Right atrium auricular region (tissue), 2 donors: ENCODE measurements at regions not wholly inside any gene's neighbourhood (a gene's known extent, or its start where the extent isn't known, plus 50 kb on each side); places are given as distances from the start of the nearest gene placed in this dataset.

ENCODE experiments used
- DNase-seq: peaks from one replicate; pipeline ENCODE4 v3.0.0-alpha.2; 2019; ENCODE audit warnings: low spot score
- H3K27ac ChIP-seq, 2 donors: fragments of 200-600 bp; sonication (generic); 1 replicate in 1 of 2; 2 replicates in 1 of 2; pipeline ENCODE4 v1.5.1; 2016 to 2019
- H3K27me3 ChIP-seq, 2 donors: fragments of 200-600 bp; sonication (generic); one replicate each; pipeline versions ENCODE4 v1.5.1 to v1.6.0; 2017 to 2019
- H3K36me3 ChIP-seq: fragments of 200-600 bp; sonication (generic); one replicate; pipeline ENCODE4 v1.5.1; 2016
- H3K4me1 ChIP-seq, 2 donors: fragments of 200-600 bp; sonication (generic); one replicate each; pipeline versions ENCODE4 v1.5.1 to v1.6.0; 2017 to 2019
- H3K4me3 ChIP-seq, 2 donors: fragments of 200-600 bp; sonication (generic); 1 replicate in 1 of 2; 2 replicates in 1 of 2; pipeline ENCODE4 v1.5.1; 2017 to 2019; ENCODE audit warnings: mild to moderate bottlenecking in 1 of 2, moderate library complexity in 1 of 2
- H3K9me3 ChIP-seq, 2 donors: fragments of 200-600 bp; sonication (generic); one replicate each; pipeline ENCODE4 v1.5.1; 2019
- TF ChIP-seq, protein P1 (sequence below), 2 donors: fragments of 200-600 bp; sonication (generic); IDR thresholded peaks; one replicate each; pipeline ENCODE4 v1.5.1; 2019; ENCODE audit warnings: antibody characterized with exemption in 2 of 2

DNA sequence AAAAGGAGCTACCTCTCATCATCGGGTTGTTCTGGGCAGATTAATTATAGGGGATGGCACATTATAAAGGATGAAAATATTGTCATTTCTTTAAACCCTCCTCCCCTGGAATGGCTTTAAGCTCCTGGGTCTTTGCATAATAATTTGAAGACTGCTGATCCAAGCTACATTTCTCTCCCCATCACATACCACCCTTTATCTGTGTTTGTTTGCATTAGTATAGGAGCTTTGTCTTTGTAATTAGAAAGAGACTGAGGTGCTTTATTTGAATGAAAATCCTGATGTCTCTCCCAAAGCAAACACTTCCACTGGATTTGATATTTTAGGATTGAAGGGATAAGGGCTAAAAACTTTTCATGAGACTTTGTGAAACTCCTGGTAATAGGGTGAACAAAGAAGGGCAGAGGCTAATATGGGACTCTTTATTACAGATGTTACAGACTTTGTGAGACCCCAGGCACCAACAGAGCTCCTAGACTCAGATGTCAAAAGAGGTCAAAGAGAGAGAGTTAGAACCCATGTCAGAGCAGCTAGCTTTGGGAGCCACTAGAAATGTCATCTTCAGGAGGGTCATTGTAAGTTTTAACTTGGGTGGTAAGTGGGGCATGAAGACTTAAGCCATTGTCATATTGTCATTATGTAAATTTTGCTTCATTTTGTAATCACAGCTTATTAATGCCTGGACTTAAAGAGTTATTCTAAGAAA, 75.3 kb upstream of the RXFP2 start:
- Histone ChIP-seq H3K36me3 (no peaks in the 10 kb centered on the region), H3K4me1 (no peaks in the 10 kb centered on the region), H3K27ac (no peak overlapping the region), H3K27me3 (no peaks in the 10 kb centered on the region), H3K9me3 (peaks cover 0 to 13% of the 10 kb centered on the region in 2 donors), H3K4me3 (no peak overlapping the region)
- TF ChIP-seq, protein P1, sequence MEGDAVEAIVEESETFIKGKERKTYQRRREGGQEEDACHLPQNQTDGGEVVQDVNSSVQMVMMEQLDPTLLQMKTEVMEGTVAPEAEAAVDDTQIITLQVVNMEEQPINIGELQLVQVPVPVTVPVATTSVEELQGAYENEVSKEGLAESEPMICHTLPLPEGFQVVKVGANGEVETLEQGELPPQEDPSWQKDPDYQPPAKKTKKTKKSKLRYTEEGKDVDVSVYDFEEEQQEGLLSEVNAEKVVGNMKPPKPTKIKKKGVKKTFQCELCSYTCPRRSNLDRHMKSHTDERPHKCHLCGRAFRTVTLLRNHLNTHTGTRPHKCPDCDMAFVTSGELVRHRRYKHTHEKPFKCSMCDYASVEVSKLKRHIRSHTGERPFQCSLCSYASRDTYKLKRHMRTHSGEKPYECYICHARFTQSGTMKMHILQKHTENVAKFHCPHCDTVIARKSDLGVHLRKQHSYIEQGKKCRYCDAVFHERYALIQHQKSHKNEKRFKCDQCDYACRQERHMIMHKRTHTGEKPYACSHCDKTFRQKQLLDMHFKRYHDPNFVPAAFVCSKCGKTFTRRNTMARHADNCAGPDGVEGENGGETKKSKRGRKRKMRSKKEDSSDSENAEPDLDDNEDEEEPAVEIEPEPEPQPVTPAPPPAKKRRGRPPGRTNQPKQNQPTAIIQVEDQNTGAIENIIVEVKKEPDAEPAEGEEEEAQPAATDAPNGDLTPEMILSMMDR (IDR thresholded peaks at IDR 0.05), result no peak
- DNase-seq, result no peak

DNA sequence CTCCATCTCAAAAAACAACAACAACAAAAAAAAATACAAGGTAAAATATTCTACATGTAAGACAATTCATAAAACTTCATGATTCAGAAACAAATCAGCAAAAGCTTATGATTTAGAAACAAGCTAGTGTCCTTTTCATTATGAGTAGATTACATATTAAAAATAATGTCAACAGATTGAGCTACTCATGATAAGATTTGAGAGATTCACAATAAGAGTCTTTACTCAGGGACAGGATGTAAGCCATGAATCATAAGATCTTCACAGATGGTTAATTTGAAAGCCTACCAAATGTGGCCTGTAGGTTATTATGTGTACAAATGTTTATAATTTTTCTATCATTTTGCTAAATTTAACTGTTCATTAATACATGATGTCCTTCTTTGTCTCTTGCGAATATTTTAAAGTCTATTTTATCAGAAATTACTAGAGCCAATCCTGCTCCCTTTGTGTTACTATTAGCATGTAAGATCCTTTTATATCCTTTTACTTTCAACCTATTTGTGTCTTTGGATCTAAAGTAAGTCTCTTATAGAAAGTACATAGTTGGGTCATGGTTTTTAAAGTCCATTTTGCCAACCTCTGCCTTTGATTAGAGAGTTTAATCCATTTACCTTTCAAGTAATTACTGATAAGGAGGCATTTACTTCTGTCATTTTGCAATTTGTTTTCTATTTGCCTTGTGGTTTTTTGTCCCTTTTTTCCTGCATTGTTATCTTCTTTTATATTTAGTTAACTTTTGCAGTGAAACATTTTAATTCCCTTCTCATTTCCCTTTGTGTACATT, 68.3 kb upstream of the RXFP2 start:
- Histone ChIP-seq H3K4me1 (no peaks in the 10 kb centered on the region), H3K36me3 (no peaks in the 10 kb centered on the region), H3K27me3 (no peaks in the 10 kb centered on the region), H3K9me3 (peaks cover 0 to 7% of the 10 kb centered on the region in 2 donors), H3K27ac (no peak overlapping the region), H3K4me3 (no peak overlapping the region)
- TF ChIP-seq, protein P1 (IDR thresholded peaks at IDR 0.05), result no peak
- no peak for DNase-seq

DNA sequence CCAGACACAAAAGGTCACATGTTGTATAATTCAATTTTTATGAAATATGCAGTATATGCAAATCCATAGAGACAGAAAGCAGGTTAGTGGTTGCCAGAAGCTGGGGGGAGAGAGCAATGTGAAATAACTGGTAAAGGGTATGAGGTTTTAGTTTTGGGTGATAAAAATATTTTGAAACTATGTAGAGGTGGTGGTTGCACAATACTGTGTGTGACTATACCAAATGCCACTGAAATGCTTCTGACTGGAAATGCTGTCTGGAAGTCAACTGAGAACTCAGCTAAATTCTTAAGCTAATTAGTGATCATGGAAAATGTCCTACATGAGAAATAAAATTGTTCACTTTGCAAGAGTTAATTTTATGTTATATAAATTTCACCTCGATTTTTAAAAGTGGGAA, 65.3 kb upstream of the RXFP2 start:
- H3K36me3 ChIP-seq, result no peaks in the 10 kb centered on the region
- no peaks in the 10 kb centered on the region for H3K27me3 ChIP-seq
- no peaks in the 10 kb centered on the region for H3K9me3 ChIP-seq
- TF ChIP-seq, protein P1 (IDR thresholded peaks at IDR 0.05), result no peak
- H3K4me3 ChIP-seq, result no peak overlapping the region
- no peak overlapping the region for H3K27ac ChIP-seq
- DNase-seq, result no peak
- H3K4me1 ChIP-seq, result no peaks in the 10 kb centered on the region

DNA sequence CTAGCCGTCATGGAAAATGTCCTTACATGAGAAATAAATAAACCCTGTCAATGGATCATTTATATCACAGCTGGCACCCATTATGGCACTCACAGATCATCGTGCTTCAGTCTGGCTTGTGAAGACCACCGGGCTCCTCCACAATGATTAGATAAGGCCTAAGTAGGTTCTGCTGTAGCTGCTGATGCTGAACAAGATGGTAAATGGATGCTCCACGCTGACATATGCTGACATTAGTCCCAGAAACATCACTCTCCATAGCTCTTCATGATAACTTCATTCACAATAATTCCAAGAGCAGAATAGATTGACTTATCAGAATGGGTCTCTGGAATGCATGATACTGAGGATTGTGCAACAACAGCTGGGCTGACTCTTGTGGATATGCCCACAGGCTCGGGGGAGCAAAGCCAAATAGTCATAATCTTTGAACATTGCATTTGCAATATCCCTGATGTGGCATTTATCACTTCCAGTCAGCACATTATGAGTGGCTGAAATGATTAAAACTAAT, 63.8 kb upstream of the RXFP2 start:
- DNase-seq, result no peak
- Histone ChIP-seq H3K4me3 (no peak overlapping the region), H3K27ac (no peak overlapping the region)

DNA sequence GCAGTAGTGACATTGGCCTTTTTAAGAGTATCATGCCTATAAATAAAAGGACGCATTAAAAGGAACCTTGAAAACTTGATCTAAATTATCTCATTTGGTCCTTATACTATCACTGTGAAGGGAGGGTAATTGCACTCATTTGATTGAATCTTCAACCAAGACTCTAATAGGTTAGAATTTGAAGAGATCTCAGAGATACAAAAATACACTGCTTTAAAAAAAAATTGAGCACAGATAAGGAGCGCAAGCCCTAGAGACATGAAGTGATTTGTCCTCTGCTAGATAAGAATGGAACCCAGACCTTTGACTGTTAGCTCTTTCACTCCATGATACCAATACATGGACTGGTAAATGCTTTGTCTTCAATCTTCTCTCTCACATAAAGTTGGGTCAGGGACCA, 58.2 kb upstream of the RXFP2 start:
- Histone ChIP-seq H3K4me3 (no peak overlapping the region), H3K4me1 (no peaks in the 10 kb centered on the region), H3K27ac (no peak overlapping the region), H3K36me3 (no peaks in the 10 kb centered on the region), H3K9me3 (no peaks in the 10 kb centered on the region), H3K27me3 (no peaks in the 10 kb centered on the region)
- no peak for DNase-seq
- TF ChIP-seq, protein P1 (IDR thresholded peaks at IDR 0.05), result no peak

More for the DNA sequence above, 63.8 kb upstream of the RXFP2 start:
- TF ChIP-seq, protein P1 (IDR thresholded peaks at IDR 0.05), result no peak
- Histone ChIP-seq H3K9me3 (no peaks in the 10 kb centered on the region), H3K36me3 (no peaks in the 10 kb centered on the region), H3K4me1 (no peaks in the 10 kb centered on the region), H3K27me3 (no peaks in the 10 kb centered on the region)
